ENCODE measurements at regions not wholly inside any gene's neighbourhood (a gene's known extent, or its start where the extent isn't known, plus 50 kb on each side); places are given as distances from the start of the nearest gene placed in this dataset.
A peak's percentile ranks its signal among the peaks of the same experiment; 100 is the strongest.

DNA sequence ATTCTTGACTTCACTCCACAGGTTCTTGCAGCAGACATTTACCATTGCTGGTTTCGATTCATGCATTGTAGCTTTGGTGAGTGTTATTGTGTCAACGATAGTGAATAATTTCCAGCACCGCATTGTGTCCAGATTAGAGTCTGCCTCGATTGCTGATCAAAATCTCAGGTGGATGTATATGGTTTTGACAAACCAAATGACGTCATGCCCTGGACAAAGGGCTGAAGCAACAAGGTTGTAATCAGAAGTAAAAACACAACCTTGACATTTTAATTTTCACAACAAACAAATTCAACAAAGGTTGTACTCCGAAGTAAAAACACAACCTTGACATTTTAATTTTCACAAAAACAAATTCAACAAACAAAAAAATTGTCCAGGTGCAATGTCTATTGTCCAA, 81.1 kb upstream of the WWC2 start:
- Histone ChIP-seq H3K9me3 (replicated peaks; ENCODE audit: control insufficient read depth, insufficient read depth, low read depth, low read length) (no peaks in the 10 kb centered on the region), H3K4me2 (ENCODE audit: insufficient read depth, low read length) (no peak overlapping the region), H3K9ac (ENCODE audit: insufficient read depth in 1 of 2, low read depth in 2 of 2, low read length in 2 of 2) (no peak overlapping the region), H3K4me1 (replicated peaks in 1 of 2; ENCODE audit: control insufficient read depth in 2 of 2, insufficient read depth in 2 of 2, low read length in 2 of 2) (no peaks in the 10 kb centered on the region; a peak in 1 of 5 replicates), H4K20me1 (replicated peaks; ENCODE audit: control insufficient read depth, insufficient read depth, low read length) (no peaks in the 10 kb centered on the region), H3K36me3 (ENCODE audit: control insufficient read depth, insufficient read depth, low read length) (no peaks in the 10 kb centered on the region), H3K27ac (ENCODE audit: extremely low read depth, low read depth, low read length) (no peak overlapping the region), H3K27me3 (ENCODE audit: control insufficient read depth in 2 of 2, insufficient read depth in 2 of 2, low read length in 2 of 2) (peaks cover 0 to 6% of the 10 kb centered on the region in 2 experiments; a peak in 2 of 5 replicates), H3K9me1 (ENCODE audit: control insufficient read depth, insufficient read depth, low read length) (no peaks in the 10 kb centered on the region), H3K4me3 (no peak overlapping the region), H2AFZ (ENCODE audit: low read depth, low read length) (no peak overlapping the region), H3K79me2 (ENCODE audit: control insufficient read depth, insufficient read depth, low read length) (no peaks in the 10 kb centered on the region)
- FAIRE-seq (no peak), ATAC-seq (no peak), DNase-seq (ENCODE audit: extremely low read depth in 1 of 4, low spot score in 3 of 4) (no peak)
- BruUV-seq (replicated peaks) = no TSS peak
- intact Hi-C loops (cut with micrococcal nuclease) (no loop called here), in situ Hi-C loops (cut with MboI) (no loop called here)
- WGBS (ENCODE audit: insufficient coverage, low coverage, missing lambda C conversion rate) = 10% methylated on average over 6 of the region's 6 CpGs
- CTCF ChIA-PET (ENCODE audit: low intra/inter-chr PET ratio) = no interaction called here
- POLR2A ChIA-PET = interaction anchor here (1.0 kb wide), 1 partner anchor 8 kb away, joined by 5 read pairs; no protein-coding TSS in a partner anchor
- no peak for TF ChIP-seq HEY1 (CRISPR knock-in tag; IDR thresholded peaks at IDR 0.05; ENCODE audit: borderline replicate concordance)
- TF ChIP-seq ZFP1 (CRISPR knock-in tag; IDR thresholded peaks at IDR 0.05) = no peak
- TF ChIP-seq, protein P1, sequence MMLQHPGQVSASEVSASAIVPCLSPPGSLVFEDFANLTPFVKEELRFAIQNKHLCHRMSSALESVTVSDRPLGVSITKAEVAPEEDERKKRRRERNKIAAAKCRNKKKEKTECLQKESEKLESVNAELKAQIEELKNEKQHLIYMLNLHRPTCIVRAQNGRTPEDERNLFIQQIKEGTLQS (IDR thresholded peaks at IDR 0.05) = peak; percentile 85
- TF ChIP-seq, protein P1 (CRISPR knock-in tag; conservative IDR thresholded peaks at IDR 0.05) = no peak
- TF ChIP-seq MTA1 (IDR thresholded peaks at IDR 0.05; ENCODE audit: borderline replicate concordance) = no peak
- TF ChIP-seq ZBTB26 (CRISPR knock-in tag; IDR thresholded peaks at IDR 0.05) = no peak
- TF ChIP-seq JUND (IDR thresholded peaks at IDR 0.05; ENCODE audit: borderline replicate concordance, low read depth, low read length) = peak; percentile 59; the same call in 1 of the 2 replicates
- TF ChIP-seq JUND (tag; IDR thresholded peaks at IDR 0.05; ENCODE audit: borderline replicate concordance, low read depth, low read length) = peak; percentile 59; the same call in 1 of the 3 replicates
- no peak for TF ChIP-seq TAF15 (IDR thresholded peaks at IDR 0.05; ENCODE audit: low read depth, low read length)
- TF ChIP-seq POLR2G (IDR thresholded peaks at IDR 0.05; ENCODE audit: low read depth, low read length) = no peak
- TF ChIP-seq, protein P2, sequence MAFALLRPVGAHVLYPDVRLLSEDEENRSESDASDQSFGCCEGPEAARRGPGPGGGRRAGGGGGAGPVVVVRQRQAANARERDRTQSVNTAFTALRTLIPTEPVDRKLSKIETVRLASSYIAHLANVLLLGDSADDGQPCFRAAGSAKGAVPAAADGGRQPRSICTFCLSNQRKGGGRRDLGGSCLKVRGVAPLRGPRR (CRISPR knock-in tag; IDR thresholded peaks at IDR 0.05) = no peak
- TF ChIP-seq TFAP4 (CRISPR knock-in tag; IDR thresholded peaks at IDR 0.05; ENCODE audit: borderline replicate concordance) = no peak
- TF ChIP-seq CEBPG (CRISPR knock-in tag; IDR thresholded peaks at IDR 0.05) = peak; percentile 72
- peak in 1 of 2 experiments; percentile 36; a peak in 1 of 4 replicates for TF ChIP-seq CEBPG (tag; conservative IDR thresholded peaks at IDR 0.05 in 1 of 2, IDR thresholded peaks at IDR 0.05 in 1 of 2)
- no peak for TF ChIP-seq U2AF1 (optimal IDR thresholded peaks at IDR 0.05; ENCODE audit: low read depth, low read length)
- no peak for TF ChIP-seq POLR3A (IDR thresholded peaks at IDR 0.05; ENCODE audit: borderline replicate concordance, extremely low read depth, insufficient read depth, insufficient read length)
- TF ChIP-seq SAFB (IDR thresholded peaks at IDR 0.05; ENCODE audit: borderline replicate concordance, low read depth, low read length) = no peak
- no peak for TF ChIP-seq MCM3 (IDR thresholded peaks at IDR 0.05)
- no peak for TF ChIP-seq ZNF551 (CRISPR knock-in tag; IDR thresholded peaks at IDR 0.05)
- 0 out of 2 replicates have a peak, but pooled peaks have one; percentile 30 for TF ChIP-seq JUN (IDR thresholded peaks at IDR 0.05; ENCODE audit: borderline replicate concordance, low read depth, low read length)
- no peak for TF ChIP-seq JUN (CRISPR knock-in tag; IDR thresholded peaks at IDR 0.05; ENCODE audit: borderline replicate concordance)

Data from K562 (cell line).